ENCODE measurements at regions not wholly inside any gene's neighbourhood (a gene's known extent, or its start where the extent isn't known, plus 50 kb on each side); places are given as distances from the start of the nearest gene placed in this dataset.

- Histone ChIP-seq H3K27ac (ENCODE audit: low read length, poor library complexity, severe bottlenecking) (no peak overlapping the region), H2BK15ac (ENCODE audit: low read depth, poor library complexity, severe bottlenecking) (no peak overlapping the region), H3K36me3 (ENCODE audit: control insufficient read depth in 1 of 2, insufficient read depth in 2 of 2, low read depth in 1 of 2, low read length in 2 of 2) (no peaks in the 10 kb centered on the region), H3K4me2 (ENCODE audit: low read length, poor library complexity, severe bottlenecking) (no peak overlapping the region), H3K18ac (ENCODE audit: low read depth in 1 of 2, low read length in 2 of 2) (no peak overlapping the region), H2AK5ac (ENCODE audit: low read length, severe bottlenecking) (no peak overlapping the region), H2BK12ac (ENCODE audit: low read length in 2 of 2) (no peak overlapping the region), H3K4me1 (ENCODE audit: control insufficient read depth, insufficient read depth, low read depth, low read length) (no peaks in the 10 kb centered on the region), H4K91ac (ENCODE audit: low read length) (no peak overlapping the region), H3K14ac (ENCODE audit: low read length in 2 of 2) (no peak overlapping the region), H3K9me3 (ENCODE audit: control insufficient read depth, low read length) (no peaks in the 10 kb centered on the region), H3K23ac (ENCODE audit: low read length in 2 of 2) (no peak overlapping the region), H3K4me3 (ENCODE audit: insufficient read depth in 1 of 2, low read depth in 1 of 2, low read length in 2 of 2) (no peak overlapping the region), H3K9ac (ENCODE audit: low read length) (peak overlapping the region; percentile 58), H3K4ac (ENCODE audit: low read depth in 1 of 2, low read length in 2 of 2) (peak overlapping the region in 1 of 2 experiments; percentile 13), H3K79me1 (replicated peaks; ENCODE audit: low read length, poor library complexity, severe bottlenecking) (no peaks in the 10 kb centered on the region), H2AFZ (ENCODE audit: low read depth, low read length) (no peak overlapping the region), H3K27me3 (ENCODE audit: control insufficient read depth in 1 of 2, insufficient read depth in 1 of 2, low read length in 2 of 2) (no peaks in the 10 kb centered on the region), H2BK5ac (ENCODE audit: low read depth, low read length, poor library complexity, severe bottlenecking) (no peak overlapping the region), H2BK120ac (ENCODE audit: low read depth, low read length) (no peak overlapping the region), H4K8ac (ENCODE audit: low read length) (no peak overlapping the region)
- 55% methylated on average over 3 of the region's 3 CpGs for WGBS
- DNase-seq = peak; percentile 69
These were observed 147.4 kb upstream of the USP24 start for GRCh38 chr1:55362558-55362957.

GRCh38 chr1:55359611-55360010 lies 144.4 kb upstream of the USP24 start:
- DNase-seq = no peak
- H2AFZ ChIP-seq (ENCODE audit: low read depth, low read length) = no peak overlapping the region
- no peak overlapping the region for H3K18ac ChIP-seq (ENCODE audit: low read depth in 1 of 2, low read length in 2 of 2)
- no peak overlapping the region for H4K8ac ChIP-seq (ENCODE audit: low read length)
- no peak overlapping the region for H3K4me3 ChIP-seq (ENCODE audit: insufficient read depth in 1 of 2, low read depth in 1 of 2, low read length in 2 of 2)
- H3K27me3 ChIP-seq (ENCODE audit: control insufficient read depth in 1 of 2, insufficient read depth in 1 of 2, low read length in 2 of 2) = no peaks in the 10 kb centered on the region
- 85% methylated on average over 1 of the region's 3 CpGs for WGBS
- no peak overlapping the region for H2BK15ac ChIP-seq (ENCODE audit: low read depth, poor library complexity, severe bottlenecking)
- H3K4me1 ChIP-seq (ENCODE audit: control insufficient read depth, insufficient read depth, low read depth, low read length) = no peaks in the 10 kb centered on the region
- H3K9me3 ChIP-seq (ENCODE audit: control insufficient read depth, low read length) = no peaks in the 10 kb centered on the region
- no peak overlapping the region for H3K23ac ChIP-seq (ENCODE audit: low read length in 2 of 2)
- no peak overlapping the region for H2AK5ac ChIP-seq (ENCODE audit: low read length, severe bottlenecking)
- H4K91ac ChIP-seq (ENCODE audit: low read length) = no peak overlapping the region
- H2BK120ac ChIP-seq (ENCODE audit: low read depth, low read length) = no peak overlapping the region
- H3K27ac ChIP-seq (ENCODE audit: low read length, poor library complexity, severe bottlenecking) = no peak overlapping the region
- H3K4me2 ChIP-seq (ENCODE audit: low read length, poor library complexity, severe bottlenecking) = no peak overlapping the region
- no peak overlapping the region for H2BK5ac ChIP-seq (ENCODE audit: low read depth, low read length, poor library complexity, severe bottlenecking)
- no peak overlapping the region for H3K9ac ChIP-seq (ENCODE audit: low read length)
- H3K79me1 ChIP-seq (replicated peaks; ENCODE audit: low read length, poor library complexity, severe bottlenecking) = no peaks in the 10 kb centered on the region
- H3K36me3 ChIP-seq (ENCODE audit: control insufficient read depth in 1 of 2, insufficient read depth in 2 of 2, low read depth in 1 of 2, low read length in 2 of 2) = no peaks in the 10 kb centered on the region
- no peak overlapping the region for H3K4ac ChIP-seq (ENCODE audit: low read depth in 1 of 2, low read length in 2 of 2)
- no peak overlapping the region for H2BK12ac ChIP-seq (ENCODE audit: low read length in 2 of 2)
- no peak overlapping the region for H3K14ac ChIP-seq (ENCODE audit: low read length in 2 of 2)

GRCh38 chr1:55358581-55358980 lies 143.4 kb upstream of the USP24 start:
- Histone ChIP-seq H3K4ac (ENCODE audit: low read depth in 1 of 2, low read length in 2 of 2) (no peak overlapping the region), H3K14ac (ENCODE audit: low read length in 2 of 2) (no peak overlapping the region), H3K23ac (ENCODE audit: low read length in 2 of 2) (no peak overlapping the region), H3K4me3 (ENCODE audit: insufficient read depth in 1 of 2, low read depth in 1 of 2, low read length in 2 of 2) (no peak overlapping the region), H4K91ac (ENCODE audit: low read length) (no peak overlapping the region), H3K4me2 (ENCODE audit: low read length, poor library complexity, severe bottlenecking) (no peak overlapping the region), H2AFZ (ENCODE audit: low read depth, low read length) (no peak overlapping the region), H3K27ac (ENCODE audit: low read length, poor library complexity, severe bottlenecking) (no peak overlapping the region), H3K79me1 (replicated peaks; ENCODE audit: low read length, poor library complexity, severe bottlenecking) (no peaks in the 10 kb centered on the region), H3K9ac (ENCODE audit: low read length) (no peak overlapping the region), H3K27me3 (ENCODE audit: control insufficient read depth in 1 of 2, insufficient read depth in 1 of 2, low read length in 2 of 2) (no peaks in the 10 kb centered on the region), H2BK12ac (ENCODE audit: low read length in 2 of 2) (no peak overlapping the region), H4K8ac (ENCODE audit: low read length) (no peak overlapping the region), H2BK120ac (ENCODE audit: low read depth, low read length) (no peak overlapping the region), H3K36me3 (ENCODE audit: control insufficient read depth in 1 of 2, insufficient read depth in 2 of 2, low read depth in 1 of 2, low read length in 2 of 2) (no peaks in the 10 kb centered on the region), H3K18ac (ENCODE audit: low read depth in 1 of 2, low read length in 2 of 2) (no peak overlapping the region), H3K4me1 (ENCODE audit: control insufficient read depth, insufficient read depth, low read depth, low read length) (no peaks in the 10 kb centered on the region), H3K9me3 (ENCODE audit: control insufficient read depth, low read length) (no peaks in the 10 kb centered on the region), H2BK5ac (ENCODE audit: low read depth, low read length, poor library complexity, severe bottlenecking) (no peak overlapping the region), H2BK15ac (ENCODE audit: low read depth, poor library complexity, severe bottlenecking) (no peak overlapping the region), H2AK5ac (ENCODE audit: low read length, severe bottlenecking) (no peak overlapping the region)
- DNase-seq = no peak

GRCh38 chr1:55355549-55355948 lies 140.4 kb upstream of the USP24 start:
- no peak overlapping the region for H4K8ac ChIP-seq (ENCODE audit: low read length)
- no peak for DNase-seq
- no peaks in the 10 kb centered on the region for H3K79me1 ChIP-seq (replicated peaks; ENCODE audit: low read length, poor library complexity, severe bottlenecking)
- no peak overlapping the region for H3K23ac ChIP-seq (ENCODE audit: low read length in 2 of 2)
- no peaks in the 10 kb centered on the region for H3K27me3 ChIP-seq (ENCODE audit: control insufficient read depth in 1 of 2, insufficient read depth in 1 of 2, low read length in 2 of 2)
- no peak overlapping the region for H2BK12ac ChIP-seq (ENCODE audit: low read length in 2 of 2)
- H2BK5ac ChIP-seq (ENCODE audit: low read depth, low read length, poor library complexity, severe bottlenecking) = no peak overlapping the region
- H3K14ac ChIP-seq (ENCODE audit: low read length in 2 of 2) = no peak overlapping the region
- no peak overlapping the region for H2AK5ac ChIP-seq (ENCODE audit: low read length, severe bottlenecking)
- H3K27ac ChIP-seq (ENCODE audit: low read length, poor library complexity, severe bottlenecking) = no peak overlapping the region
- H3K4me1 ChIP-seq (ENCODE audit: control insufficient read depth, insufficient read depth, low read depth, low read length) = no peaks in the 10 kb centered on the region
- no peak overlapping the region for H3K4me2 ChIP-seq (ENCODE audit: low read length, poor library complexity, severe bottlenecking)
- H2BK120ac ChIP-seq (ENCODE audit: low read depth, low read length) = no peak overlapping the region
- H3K36me3 ChIP-seq (ENCODE audit: control insufficient read depth in 1 of 2, insufficient read depth in 2 of 2, low read depth in 1 of 2, low read length in 2 of 2) = no peaks in the 10 kb centered on the region
- H2BK15ac ChIP-seq (ENCODE audit: low read depth, poor library complexity, severe bottlenecking) = no peak overlapping the region
- H3K9ac ChIP-seq (ENCODE audit: low read length) = no peak overlapping the region
- no peaks in the 10 kb centered on the region for H3K9me3 ChIP-seq (ENCODE audit: control insufficient read depth, low read length)
- no peak overlapping the region for H3K4ac ChIP-seq (ENCODE audit: low read depth in 1 of 2, low read length in 2 of 2)
- H4K91ac ChIP-seq (ENCODE audit: low read length) = no peak overlapping the region
- H3K18ac ChIP-seq (ENCODE audit: low read depth in 1 of 2, low read length in 2 of 2) = no peak overlapping the region
- H3K4me3 ChIP-seq (ENCODE audit: insufficient read depth in 1 of 2, low read depth in 1 of 2, low read length in 2 of 2) = no peak overlapping the region
- no peak overlapping the region for H2AFZ ChIP-seq (ENCODE audit: low read depth, low read length)
- WGBS = 80% methylated on average over 1 of the region's 4 CpGs
